HG03175 (cell line): ENCODE measurements at regions not wholly inside any gene's neighbourhood (a gene's known extent, or its start where the extent isn't known, plus 50 kb on each side); places are given as distances from the start of the nearest gene placed in this dataset.
"Not testable (repeated sequence)": the region's sequence is repeated elsewhere in the genome, so short reads cannot be mapped to it uniquely, and the experiment has no call there.

Experiments
- ATAC-seq: cut with Tn5 transposase; IDR thresholded peaks from one replicate; pipeline ENCODE4 v1.9.1; 2021; ENCODE audit warnings: mild to moderate bottlenecking, moderate library complexity; ENCODE audit not compliant: unreplicated experiment

DNA sequence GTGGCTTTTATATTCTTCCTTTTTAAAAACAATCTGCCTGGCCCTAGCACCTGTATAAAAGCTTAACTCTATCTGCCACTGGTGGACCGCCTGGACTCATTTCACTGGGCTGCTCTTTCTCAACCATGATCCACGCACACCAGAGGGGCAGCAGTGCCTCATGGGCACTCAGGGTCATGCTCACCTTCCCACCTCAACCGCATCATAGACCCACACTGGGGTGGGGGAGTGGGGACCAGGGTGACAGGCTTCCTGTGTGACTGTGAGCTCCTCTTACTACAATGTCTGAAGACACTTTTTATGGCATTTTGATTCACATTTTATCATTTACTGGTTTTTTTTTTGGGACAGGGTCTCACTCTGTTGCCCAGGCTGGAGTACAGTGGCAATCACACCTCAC, 4038.8 kb upstream of the TPTE start:
- not testable (repeated sequence) for ATAC-seq

DNA sequence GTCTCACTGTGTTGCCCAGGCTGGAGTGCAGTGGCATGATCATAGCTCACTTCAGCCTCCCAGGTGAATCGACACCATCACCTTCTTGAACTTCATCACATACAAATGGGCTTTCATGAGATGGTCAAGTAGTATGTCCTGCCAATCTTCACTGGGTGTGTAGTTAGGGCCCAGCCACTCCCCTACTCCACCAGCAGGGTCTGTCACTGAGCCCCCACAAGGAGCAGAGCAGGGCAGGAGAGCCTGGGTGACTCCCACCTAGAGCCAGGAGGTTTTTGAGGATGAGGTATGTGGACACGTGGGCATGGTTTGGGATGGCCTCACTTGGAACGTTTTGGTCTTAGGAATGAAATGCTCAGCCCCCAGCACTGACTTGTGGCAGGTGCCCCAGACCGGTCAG, 4037.7 kb upstream of the TPTE start:
- ATAC-seq = not testable (repeated sequence)

DNA sequence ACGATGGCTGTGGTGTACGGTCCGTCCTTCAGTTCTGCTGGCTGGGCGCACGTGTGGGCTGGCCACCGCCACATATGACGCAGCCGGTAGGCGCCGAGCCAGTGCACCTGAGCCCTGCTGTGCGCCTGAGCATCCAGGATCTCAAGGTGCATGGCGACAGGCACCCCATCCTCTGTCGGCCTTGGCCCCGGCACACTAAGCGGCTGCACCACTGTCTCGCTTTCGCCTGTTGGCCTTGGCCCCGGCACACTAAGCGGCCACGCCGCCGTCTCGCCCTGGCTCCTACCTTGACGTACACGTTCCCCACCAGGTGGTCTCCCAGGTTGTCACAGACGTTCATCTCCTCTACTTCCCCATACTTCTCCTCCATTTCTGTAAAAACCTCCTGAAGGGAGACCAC, 4034.6 kb upstream of the TPTE start:
- not testable (repeated sequence) for ATAC-seq

DNA sequence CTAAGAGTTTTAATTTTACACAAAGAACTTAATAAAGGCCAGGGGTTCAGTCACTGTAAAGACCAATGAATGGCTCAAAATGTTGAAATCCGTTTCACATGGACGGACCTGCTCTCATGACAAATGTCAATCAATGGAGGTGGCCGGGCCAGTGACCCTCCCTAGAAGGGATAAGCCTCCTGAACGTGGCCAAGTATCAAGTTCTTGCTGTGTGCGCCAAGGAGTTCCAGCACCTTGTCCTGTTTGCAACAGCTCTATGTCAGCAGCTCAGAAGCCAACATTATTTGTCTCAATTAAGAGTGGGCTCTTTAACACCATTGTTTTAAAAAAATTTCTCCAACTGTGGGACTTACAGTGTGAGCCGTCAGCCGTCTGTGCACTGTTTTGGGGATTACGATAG, 4028.7 kb upstream of the TPTE start:
- ATAC-seq = not testable (repeated sequence)

DNA sequence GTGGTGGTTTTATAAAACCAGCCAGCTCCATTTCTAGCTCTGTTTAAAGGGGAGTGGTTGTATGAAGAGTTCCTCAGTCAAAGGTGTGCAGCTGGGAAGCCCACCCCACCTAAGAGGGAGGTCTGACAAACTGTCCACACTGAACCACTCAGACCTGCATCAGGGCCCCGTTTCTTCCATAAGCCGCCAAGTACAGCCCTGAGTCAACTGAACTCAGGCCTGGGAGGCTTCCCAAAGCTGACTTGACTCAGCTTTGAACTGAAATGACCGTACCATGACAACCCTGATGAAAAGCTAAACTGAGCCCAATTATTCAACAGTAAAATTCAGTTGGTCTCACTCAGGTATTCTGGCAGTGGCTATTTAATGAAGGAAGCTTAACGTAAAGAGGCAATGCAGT, 4027.4 kb upstream of the TPTE start:
- not testable (repeated sequence) for ATAC-seq

DNA sequence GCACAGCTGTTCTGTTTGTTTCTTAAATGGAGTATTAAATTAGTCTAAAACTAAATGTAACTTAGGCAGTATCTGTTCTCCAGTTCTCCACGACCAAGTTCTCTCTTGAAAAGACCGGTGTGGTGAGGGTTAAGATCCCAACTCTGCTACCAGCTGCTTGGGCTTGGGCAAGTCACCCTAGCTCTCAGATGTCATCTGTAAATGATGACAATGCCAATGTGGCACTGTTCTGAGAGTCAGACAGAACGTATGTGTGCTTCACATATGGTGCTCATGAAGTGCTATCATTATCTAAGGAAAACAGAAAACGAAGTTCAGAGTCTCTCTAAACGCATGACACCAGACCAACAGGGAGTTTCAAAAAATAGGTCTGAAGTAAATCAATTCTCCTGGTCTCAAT, 4025.0 kb upstream of the TPTE start:
- not testable (repeated sequence) for ATAC-seq

DNA sequence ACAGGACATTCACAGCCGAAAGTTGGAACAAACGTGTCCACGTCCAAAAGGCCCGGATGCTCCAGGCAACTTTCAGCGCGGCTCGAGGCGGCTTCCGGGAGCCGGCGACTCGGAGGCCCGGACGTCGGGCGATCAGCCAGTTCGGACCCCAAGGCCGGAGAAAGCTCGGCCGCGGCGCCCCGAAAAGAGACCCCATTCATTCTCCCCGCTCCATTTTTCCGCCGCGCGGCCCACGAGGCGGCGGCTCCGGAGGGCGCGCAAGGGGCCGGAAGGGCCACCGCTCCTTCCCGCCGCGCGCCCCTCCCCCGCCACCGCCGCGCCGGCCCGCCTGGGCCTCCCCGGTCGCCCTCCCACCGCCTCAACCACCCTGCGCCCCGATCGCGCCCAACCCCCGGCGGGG, 4022.7 kb upstream of the TPTE start:
- peak; percentile 31 for ATAC-seq

DNA sequence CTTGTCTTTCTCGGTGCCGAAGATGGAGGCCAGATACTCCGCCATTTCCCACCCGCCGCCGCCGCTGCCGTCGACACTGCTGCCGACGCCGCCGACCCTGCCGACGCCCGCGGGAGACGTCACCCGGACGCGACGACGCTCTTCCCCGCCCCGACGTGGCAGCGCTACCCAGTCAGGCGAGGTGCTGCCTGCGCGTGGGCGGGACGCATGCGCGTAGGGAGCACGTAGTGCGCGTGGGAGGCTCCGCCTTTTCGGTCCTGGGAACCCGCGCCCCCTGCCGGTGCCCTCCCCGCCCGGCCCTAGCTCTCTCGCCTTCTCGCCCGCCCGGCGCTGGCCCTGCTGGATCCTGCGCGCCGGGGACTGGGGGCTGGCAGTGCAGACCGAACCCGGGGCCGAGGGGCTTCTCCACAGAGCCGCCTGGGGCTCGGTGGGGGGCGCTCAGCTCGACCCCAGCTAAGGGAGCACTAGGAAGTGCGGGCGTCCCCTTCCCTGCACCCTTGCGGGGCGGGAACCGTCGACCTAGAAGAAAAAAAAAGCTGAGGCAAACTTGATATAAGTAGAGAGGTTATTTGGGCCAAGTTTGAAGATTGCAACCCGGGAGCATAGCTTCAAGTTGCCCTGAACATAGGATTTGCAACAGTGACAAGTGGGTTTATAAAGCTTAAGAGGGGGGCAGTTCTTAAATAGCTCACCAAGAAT, 4022.1 kb upstream of the TPTE start:
- peak; percentile 83 for ATAC-seq

DNA sequence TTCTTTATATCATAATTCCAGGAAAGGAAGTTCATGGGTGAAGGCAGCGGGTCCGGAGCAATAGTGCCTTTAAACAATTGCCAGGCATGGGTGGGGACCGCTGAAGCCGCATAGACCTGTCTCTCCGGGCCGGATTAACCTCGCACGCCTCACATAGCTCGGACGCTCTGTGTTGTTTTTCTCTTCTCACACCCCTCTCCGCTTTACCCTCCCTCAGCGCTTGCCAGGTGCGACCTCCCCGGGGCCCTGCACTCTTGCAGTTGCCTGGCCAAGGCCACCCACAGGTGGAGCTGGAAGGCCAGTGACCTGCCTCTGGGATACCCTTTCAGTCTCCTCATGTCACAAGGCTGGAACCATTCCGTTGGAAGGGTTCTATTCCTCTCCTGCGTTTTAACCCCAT, 4021.5 kb upstream of the TPTE start:
- ATAC-seq = not testable (repeated sequence)

DNA sequence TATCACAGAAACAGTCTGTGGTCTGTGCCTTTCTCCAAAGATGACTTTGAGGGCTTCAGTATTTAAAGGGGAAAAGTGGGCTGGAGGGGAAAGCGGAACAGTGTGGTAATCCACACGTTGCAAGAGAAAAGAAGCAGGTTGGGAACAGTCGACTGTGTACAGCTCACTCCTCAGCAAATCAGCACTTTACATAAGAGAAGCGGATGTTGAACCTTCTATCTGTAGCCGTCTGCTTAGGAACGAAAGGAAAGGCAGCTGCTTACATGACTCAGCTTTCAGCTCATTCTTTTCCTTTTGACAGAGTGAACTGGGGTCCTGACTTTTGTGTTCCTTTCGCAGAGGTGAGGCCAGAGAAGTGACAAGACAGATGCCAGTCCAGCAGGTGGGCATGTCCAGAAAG, 4020.7 kb upstream of the TPTE start:
- not testable (repeated sequence) for ATAC-seq

DNA sequence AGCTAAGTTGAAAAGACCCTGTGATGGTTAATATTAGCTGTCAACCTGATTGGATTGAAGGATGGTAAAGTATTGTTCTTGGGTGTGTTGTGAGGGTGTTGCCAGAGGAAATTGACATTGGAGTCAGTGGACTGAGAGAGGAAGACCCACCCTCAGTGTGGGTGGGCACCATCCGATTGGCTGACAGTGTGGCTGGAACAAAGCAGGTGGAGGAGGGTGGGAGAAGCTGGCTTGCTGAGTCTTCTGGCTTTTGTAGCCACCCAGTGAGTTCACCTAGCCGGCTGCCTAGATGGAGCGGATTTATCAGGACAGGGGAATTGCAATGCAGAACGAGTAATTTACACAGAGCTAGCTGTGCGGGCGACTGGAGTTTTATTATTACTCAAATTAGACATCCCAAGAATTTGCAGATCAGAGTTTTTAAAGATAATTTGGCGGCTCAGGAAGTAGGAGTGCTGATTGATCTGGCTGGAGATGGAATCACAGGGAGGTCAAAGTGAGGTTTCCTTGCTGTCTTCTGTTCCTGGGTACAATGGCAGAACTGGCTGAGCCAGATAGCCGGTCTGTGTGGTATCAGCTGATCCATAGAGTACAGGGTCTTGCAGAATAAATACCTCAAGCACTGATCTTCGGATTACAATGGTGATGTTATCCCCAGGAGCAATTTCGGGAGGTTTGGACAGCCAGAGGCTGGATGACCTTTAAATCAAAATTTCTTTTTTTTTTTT, 4015.1 kb upstream of the TPTE start:
- not testable (repeated sequence) for ATAC-seq

DNA sequence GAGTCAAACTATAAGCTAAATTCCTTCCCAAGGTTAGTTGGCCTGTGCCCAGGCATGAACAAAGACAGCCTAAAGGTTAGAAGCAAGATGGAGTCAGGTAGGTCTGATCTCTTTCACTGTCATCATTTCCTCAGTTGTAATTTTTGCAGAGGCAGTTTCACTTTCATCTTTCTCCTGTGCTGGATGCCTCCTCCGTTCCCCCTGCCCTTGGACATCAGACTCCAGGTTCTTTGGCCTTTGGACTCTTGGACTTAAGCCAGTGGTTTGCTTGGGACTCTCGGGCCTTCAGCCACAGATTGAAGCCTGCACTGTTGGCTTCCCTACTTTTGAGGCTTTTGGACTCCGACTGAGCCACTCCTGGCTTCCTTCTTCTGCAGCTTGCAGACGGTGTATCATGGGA, 4013.8 kb upstream of the TPTE start:
- ATAC-seq = not testable (repeated sequence)

DNA sequence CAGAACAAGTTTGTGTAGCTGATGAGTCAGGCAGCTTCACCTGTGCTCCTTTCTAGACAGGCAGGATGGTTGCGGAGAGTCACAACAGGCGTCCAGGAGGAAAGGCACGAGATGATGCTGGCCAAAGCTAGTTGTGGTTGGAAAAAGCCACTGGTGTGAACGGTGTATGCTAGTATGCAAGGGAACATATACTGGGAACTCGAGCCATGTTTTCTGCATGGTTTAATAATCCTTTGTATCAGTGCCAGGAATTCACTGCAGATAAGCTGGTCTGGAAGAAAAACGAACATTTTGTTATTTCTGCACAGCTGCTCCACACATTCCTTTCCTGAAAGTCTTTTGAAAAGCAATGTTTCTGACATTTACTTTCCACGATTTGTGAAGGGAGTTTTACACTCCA, 3999.6 kb upstream of the TPTE start:
- not testable (repeated sequence) for ATAC-seq

DNA sequence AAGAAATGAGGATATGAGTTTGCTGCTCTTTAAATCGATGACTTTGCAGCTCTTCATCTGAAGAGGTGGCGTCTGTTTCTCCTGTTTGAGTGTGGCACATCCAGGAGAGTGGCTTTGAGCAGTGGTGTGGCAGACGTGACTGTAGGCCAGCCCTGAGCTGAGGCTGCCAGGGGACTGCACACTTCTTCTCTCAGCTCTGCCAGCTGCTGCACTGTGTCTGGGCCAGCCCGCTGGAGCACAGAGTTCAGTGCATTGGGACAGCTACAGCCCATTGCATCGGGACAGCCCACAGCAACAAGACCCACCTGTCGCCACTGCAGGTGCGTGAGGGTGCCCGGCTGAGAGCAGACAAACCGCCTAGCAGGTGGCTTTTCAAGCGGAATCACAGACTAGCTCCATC, 3995.2 kb upstream of the TPTE start:
- ATAC-seq = not testable (repeated sequence)

DNA sequence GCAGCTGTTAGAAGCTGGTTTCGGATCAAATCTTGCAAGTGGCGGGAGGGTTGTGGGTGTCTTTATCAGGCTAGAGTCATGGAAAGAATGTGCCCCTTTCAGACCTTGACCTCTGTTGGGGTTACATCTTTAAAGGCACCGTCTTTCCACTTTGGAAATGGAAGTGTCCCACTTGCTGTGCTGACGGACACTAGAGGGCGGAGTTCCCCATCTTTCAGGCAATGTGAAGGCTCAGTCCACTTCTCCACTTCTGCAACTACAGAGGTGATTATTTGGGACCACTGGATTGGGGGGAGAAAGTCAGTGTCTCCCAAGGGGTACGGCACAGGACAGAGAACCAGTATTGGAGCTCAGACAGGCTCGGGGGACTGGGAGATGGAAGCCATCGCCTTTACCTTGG, 3990.7 kb upstream of the TPTE start:
- not testable (repeated sequence) for ATAC-seq

DNA sequence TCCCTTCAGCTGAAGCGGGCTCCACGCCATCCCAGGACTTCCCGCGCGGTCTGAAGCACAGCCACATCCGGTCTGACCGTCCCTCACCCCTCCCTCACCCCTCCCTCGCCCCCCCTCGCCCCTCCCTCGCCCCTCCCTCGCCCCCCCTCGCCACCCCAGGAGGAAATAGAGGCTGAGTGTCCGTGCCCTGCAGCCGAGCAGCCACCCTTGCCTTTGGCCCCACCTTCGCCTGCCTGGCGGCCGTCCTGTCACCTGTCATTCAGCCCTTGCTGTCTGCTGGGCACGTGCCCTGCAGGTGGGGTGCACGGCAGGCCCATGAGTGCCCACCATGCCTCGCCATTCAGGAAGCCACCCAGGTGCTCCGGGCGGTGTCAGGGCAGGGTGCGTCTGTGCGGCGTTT, 3988.1 kb upstream of the TPTE start:
- not testable (repeated sequence) for ATAC-seq

DNA sequence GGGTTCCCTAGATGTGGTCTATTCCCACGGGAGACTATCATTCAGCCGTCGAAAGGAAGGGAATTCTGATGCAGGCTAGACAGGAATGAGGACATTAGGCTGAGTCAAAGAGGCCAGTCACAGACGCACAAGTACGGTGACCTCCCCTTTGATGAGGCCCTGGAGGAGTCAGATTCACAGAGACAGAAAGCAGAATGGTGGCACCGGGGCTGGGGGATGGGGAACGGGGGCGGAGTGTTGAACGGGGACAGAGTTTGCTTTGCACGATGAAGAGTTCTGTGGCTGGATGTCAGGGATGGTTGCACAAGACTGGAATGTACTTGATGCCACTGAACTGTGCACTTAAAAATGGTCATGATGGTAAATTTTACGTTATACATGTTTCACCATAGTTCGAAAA, 3983.1 kb upstream of the TPTE start:
- not testable (repeated sequence) for ATAC-seq

DNA sequence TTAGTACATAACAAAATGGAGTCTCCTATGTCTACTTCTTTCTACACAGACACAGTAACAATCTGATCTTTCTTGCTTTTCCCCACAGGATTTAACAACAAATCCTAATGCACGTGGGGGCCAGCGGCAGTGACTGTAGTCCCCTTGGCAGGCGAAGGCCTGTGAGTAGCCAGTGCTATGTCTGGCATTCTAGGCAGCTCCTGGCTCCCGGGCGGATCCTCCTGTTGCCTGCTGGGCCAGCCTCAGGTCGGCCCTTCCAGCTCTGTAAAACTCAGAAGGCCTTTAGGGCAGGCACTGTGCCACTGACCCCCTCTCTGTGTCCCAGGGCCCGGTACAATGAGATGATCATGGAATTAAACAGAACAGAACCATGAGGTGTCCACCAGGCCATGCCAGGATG, 3981.7 kb upstream of the TPTE start:
- ATAC-seq = not testable (repeated sequence)

DNA sequence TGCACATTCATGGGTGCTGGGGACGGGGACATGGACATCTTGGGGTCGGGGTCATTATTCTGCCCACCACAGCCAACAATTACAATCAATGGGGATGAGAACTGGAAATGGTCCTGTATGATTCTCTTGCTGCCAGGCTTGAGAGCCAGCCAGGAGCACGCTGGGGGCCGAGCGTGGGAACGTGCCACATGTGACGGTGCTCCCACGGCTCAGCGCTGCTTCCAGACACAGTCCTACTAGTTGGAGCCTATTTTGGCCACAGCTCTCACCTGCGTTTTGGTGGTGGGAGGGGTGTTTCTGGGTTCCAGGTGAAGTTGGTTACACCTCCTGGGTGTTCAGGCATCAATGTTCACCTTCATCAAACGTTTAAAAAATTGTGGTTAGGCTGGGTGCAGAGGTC, 3980.3 kb upstream of the TPTE start:
- ATAC-seq = not testable (repeated sequence)

DNA sequence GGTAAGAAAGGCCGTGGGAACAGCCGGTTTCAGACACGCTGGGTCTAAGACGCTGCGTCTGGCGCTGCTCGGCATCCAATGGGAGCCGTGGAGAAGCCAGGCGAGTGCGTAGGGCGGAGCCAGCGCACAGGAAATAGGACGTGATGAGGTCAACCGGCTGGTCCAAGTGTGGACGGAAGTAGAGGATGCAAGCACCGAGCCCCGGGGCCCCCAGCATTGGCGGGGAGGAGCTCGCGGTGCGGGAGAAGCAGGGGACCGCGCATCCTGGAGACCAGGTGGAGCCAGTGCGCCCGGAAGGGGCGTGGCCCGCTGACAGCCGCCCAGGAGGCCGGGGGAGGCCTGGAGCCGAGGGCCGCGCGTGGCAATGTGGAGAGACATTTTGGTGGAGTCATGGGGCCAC, 3976.1 kb upstream of the TPTE start:
- not testable (repeated sequence) for ATAC-seq

DNA sequence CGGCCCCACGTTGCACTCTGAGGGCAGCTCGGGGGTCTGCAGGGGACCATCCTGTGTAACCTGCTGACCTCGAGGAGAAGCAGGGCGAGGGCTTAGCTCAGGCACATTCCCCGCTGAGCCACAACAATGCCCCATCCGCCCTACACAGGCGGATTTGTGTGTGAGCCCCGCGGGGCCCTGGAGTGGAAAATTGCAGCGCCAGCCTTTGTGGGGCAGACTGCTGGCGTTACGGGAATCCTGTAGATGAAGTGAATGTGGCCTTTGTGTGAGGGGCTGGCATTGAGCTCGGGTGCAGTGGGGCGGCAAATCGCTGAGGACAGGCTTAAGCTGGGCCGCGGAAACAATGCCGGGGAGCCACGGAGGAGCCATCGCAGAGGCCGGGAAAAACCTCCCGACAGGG, 3970.3 kb upstream of the TPTE start:
- ATAC-seq = not testable (repeated sequence)
